GM19455 (cell line): ENCODE measurements at regions not wholly inside any gene's neighbourhood (a gene's known extent, or its start where the extent isn't known, plus 50 kb on each side); places are given as distances from the start of the nearest gene placed in this dataset.

Source experiments
- ATAC-seq: cut with Tn5 transposase; IDR thresholded peaks from one replicate; pipeline ENCODE4 v1.9.1; 2021; ENCODE audit not compliant: unreplicated experiment

GRCh38 chr16:85971902-85972638 lies 73.1 kb downstream of the IRF8 start:
- ATAC-seq: no peak

GRCh38 chr16:85974428-85975375 lies 75.7 kb downstream of the IRF8 start:
- ATAC-seq: no peak

- ATAC-seq: no peak
Measured at GRCh38 chr16:85975451-85975981, 76.6 kb downstream of the IRF8 start.

GRCh38 chr16:85978291-85978775 lies 79.4 kb downstream of the IRF8 start:
- ATAC-seq: no peak

- no peak for ATAC-seq
Measured at GRCh38 chr16:85978976-85979375, 80.0 kb downstream of the IRF8 start.

GRCh38 chr16:85979605-85980004 lies 80.6 kb downstream of the IRF8 start:
- no peak for ATAC-seq

GRCh38 chr16:85980686-85981085 lies 81.7 kb downstream of the IRF8 start:
- no peak for ATAC-seq

GRCh38 chr16:85981826-85982562 lies 83.0 kb downstream of the IRF8 start:
- no peak for ATAC-seq

GRCh38 chr16:85982563-85982939 lies 83.6 kb downstream of the IRF8 start:
- no peak for ATAC-seq

GRCh38 chr16:85983064-85983463 lies 84.1 kb downstream of the IRF8 start:
- ATAC-seq: no peak

GRCh38 chr16:85983606-85984230 lies 84.8 kb downstream of the IRF8 start:
- no peak for ATAC-seq

GRCh38 chr16:85984231-85984880 lies 85.4 kb downstream of the IRF8 start:
- no peak for ATAC-seq

- ATAC-seq: no peak
Measured at GRCh38 chr16:85984947-85985451, 86.0 kb downstream of the IRF8 start.

- no peak for ATAC-seq
Measured at GRCh38 chr16:85986931-85987749, 88.2 kb downstream of the IRF8 start.

GRCh38 chr16:85987750-85988078 lies 88.8 kb downstream of the IRF8 start:
- ATAC-seq: no peak

GRCh38 chr16:85988306-85988705 lies 89.3 kb downstream of the IRF8 start:
- ATAC-seq: no peak

- peak; percentile 47 for ATAC-seq
Measured at GRCh38 chr16:85988723-85989313, 89.9 kb downstream of the IRF8 start.

- ATAC-seq: no peak
Measured at GRCh38 chr16:85989376-85989775, 90.4 kb downstream of the IRF8 start.
